ENCODE measurements at regions not wholly inside any gene's neighbourhood (a gene's known extent, or its start where the extent isn't known, plus 50 kb on each side); places are given as distances from the start of the nearest gene placed in this dataset.

DNA sequence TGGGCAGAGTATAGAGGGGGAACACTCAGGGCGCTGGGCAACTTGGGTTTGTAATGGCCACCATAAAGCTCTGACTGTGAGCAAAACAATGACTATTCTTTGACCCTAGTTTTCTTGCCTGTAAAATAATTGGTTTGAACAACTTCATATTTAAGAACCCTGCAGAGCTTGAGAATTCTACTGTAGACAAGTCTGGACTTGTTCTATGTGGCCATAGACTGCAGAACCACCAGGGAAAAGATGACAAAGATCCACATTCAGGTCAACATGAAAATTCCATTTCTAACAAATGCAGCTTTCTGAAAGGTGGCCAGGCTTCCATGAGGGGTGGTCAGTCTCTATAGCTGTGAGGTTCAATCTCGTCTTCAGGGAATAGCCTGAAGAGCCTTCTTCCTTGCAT, 239.4 kb upstream of the LRRN1 start:
- DNase-seq = no peak

DNA sequence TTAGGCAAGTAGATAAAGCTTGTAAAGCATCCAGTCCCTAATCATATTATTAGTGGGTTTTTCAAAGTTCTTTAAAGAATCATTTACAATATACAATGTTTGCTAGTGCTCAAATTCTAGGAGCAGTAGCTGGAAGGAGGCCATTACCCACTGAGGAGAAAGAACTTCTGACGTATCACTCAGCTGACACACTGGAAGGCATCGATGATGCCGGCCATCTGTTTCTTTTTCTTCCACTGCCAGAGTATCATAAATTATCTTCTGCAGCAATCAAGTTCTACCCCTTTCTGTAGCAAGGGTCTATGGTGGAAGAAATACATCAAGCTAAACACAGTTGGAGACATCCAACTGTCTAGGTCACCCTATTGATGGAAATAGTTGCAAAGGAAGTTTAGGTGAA, 243.2 kb upstream of the LRRN1 start:
- no peak for DNase-seq

DNA sequence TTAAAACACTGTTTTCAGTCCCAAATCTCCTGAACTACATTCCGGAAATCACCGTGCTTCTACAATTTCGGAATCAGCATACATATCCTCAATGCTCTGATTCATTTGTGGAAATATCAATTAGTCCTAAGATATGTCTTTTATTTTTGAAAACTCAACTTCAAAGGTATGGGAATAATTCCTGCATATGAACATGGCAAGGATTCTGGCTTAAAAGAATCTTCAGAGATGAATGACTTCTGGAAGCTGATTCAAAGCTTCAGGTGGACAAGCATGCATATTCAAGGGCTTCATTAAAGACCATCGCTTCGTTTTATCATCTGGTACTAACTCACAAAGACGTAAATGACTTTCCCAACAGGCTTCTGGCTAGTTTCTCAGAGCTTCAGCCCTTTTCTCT, 246.0 kb upstream of the LRRN1 start:
- no peak for DNase-seq

DNA sequence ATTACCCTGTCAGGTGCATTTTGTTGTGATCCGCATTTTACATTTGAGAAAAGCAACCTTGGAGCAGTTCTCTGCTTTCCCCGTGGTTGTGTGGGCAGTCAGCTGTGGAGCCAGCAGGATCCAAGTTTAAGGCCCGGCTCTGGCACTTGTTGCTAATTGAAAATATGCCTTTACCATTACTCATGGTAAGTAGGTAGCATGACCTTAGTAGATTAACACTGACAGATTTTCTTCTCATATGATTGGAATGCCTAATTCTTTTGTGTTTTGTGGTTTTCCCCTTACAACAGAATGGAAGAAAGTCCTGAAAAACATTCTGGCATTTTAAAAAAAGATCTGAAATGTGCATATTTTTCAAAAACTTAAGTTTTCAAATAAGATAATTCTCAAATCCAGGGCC, 246.5 kb upstream of the LRRN1 start:
- DNase-seq = no peak

DNA sequence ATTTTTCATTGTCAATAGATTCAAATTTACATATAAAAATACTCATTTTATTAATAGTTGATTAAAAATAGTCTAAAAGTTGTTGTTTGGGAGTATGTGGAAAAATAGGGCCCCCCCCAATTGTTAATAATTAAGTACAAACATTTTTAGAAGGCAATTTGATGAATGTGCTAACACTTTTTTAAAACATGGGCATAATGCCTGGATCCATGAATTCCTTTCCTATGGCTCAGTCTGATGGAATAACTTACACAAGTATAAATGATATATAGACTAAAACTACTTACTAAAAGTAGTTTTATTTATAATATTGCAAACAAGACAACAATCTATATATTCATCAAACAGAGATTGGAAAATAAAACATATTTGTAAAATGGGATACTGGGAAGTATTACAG, 247.2 kb upstream of the LRRN1 start:
- no peak for DNase-seq

GRCh38 chr3:3545360-3545759, 253.9 kb upstream of the LRRN1 start:
- no peak for DNase-seq

DNA sequence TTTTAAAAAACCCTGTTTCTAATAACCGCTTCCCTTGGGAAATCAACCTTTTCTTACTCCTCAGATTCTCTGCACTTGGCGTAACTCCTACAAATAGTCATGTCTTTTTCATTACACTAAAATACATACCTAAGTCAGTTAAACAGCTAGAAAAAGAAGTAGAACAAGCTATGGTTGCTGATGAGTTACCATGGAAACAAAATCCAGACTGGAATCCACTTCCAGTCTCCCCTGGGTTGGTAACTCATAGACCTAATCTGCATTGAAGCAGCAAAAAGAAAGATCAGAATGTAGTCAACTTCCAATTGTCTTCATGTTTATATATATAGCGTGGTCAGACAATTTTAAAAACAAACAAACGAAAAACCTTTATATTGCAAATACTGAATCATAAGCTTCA, 260.8 kb upstream of the LRRN1 start:
- DNase-seq = no peak

DNA sequence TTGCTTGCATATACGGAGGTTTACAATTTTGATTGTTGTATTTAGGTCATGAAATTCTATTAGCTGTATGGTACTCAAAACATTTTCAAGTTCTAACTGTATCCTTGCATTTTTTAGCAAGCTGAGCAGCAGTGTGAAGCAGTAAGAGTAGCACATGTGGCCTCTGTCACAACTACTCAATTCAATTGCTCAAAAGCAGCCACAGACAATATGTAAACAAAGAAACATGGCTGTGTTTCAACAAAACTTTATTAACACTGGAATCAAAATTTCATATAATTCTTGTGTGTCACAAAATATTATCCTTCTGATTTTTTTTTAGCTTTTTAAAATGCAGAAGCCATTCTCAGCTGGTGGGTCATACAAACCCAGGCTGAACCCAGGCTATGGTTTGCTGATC, 266.7 kb upstream of the LRRN1 start:
- no peak for DNase-seq

DNA sequence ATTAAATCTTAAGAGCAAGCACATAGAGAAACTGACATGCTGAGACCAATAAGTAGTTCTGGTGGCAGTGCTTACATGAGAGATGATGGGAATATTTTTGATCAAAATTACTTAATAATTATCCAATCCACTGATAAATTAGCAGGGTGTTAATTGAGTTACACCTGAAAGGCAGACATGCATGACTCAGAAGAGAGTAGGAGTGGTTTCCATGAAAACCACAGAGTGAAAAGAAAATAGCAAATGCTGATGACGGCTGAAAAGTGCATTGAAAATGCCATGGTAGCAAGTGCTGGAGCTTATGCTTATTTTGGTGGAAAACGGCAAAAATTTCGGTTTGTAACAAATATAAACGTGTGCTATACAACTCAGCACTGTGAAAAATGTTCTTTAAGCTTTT, 267.8 kb upstream of the LRRN1 start:
- no peak for DNase-seq

GRCh38 chr3:3519266-3519665, 280.0 kb upstream of the LRRN1 start:
- DNase-seq = no peak

DNA sequence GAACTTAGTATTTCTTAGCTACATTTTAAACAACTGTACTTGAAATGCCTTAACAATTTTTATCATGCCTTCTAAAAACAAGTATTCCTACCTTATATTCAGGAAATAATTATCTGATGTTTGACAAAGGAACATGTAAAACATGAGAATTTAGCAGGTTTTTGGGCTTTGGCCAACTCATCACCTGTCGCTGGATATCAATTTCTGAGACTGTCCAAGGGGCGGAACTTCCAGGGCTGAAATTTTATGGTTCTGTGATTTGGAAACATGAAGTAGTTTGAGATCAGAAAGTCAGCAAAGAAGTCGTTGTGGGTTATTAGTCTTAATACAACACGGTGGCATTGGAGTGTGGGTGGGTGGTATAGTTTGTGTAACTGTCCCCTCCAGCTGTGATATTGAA, 282.2 kb upstream of the LRRN1 start:
- no peak for DNase-seq

- no peak for DNase-seq
These were observed 282.8 kb upstream of the LRRN1 start for GRCh38 chr3:3516384-3516783.

DNA sequence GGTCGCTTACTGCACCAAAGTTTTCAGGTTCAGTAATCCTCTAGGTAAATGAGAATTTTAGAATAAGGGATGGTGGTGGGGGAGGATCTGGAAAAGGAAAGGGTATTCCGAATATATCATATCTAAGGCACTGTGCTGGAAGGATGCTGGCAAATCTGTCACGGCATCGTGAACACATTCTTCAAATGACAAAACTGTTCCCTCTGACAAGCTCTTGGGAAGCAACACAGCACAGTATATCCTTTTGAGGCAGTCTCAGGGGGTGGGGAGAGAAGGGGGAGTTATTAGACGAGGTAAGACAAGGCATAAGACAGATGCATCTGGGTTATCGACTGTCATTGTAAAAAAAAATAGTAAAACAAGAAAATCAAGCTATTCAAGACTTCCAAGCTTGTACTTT, 289.6 kb upstream of the LRRN1 start:
- no peak for DNase-seq

- DNase-seq = no peak
These were observed 294.5 kb upstream of the LRRN1 start for GRCh38 chr3:3504686-3505085.

DNA sequence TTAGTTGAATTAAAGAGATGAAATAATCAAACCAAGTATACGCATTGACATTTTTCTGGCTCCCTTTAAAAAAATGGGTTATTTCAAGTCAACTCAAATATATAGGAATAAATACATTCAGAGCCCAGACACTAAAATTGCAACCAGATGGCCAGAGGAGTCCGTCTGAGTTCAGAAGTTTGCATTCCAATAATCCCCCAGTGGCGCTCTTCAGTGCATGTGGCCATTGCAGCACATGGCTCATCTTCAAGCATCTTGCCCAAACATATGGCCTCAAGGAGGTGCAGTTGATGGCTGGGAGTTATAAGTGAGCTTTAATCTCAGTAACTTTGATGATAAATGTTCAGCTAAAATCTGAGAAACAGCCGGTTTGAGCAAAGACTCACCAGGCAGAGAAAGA, 295.8 kb upstream of the LRRN1 start:
- peak; percentile 34 for DNase-seq

GRCh38 chr3:3499987-3500386, 299.2 kb upstream of the LRRN1 start:
- DNase-seq = no peak

DNA sequence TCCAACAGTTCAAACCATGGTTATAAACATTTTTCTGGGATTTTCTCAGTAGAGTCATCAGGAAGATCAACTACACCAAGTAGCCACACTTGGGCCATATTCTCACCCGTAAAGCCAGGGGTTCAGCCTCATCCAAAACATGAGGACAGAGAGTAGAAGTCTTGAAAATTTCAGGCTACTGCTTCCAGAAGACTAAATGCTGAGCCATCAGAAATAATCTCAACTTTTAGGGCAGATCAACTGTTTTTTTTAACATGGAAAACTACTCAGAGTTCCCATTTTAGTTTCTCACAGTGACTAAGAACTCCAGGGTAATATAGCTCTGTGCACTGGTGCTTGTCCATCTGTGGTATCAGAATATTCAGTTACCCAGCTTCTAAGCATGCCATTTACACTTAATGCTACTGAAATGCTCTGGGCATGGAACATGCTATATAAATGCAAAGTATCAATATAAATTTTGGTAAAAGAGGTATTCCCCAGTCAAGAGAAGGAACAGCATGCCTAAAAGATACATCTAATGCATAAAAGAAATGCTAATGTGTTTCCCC, 300.1 kb upstream of the LRRN1 start:
- DNase-seq = no peak

DNA sequence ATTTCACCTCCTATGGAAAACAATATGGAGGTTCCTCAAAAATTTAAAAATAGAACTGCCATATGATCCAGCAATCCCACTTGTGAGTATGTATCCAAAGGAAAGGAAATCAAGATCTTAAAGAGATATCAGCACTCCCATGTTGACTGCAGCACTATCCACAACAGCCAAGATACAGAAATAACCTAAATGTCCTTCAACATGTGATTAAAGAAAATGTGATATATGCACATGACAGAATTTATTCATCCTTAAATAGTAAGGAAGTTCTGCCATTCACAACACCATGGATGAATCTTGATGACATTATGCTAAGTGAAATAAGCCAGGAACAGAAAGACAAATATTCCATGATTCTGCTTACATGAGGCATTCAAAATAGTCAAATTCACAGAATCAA, 303.6 kb upstream of the LRRN1 start:
- no peak for DNase-seq

- no peak for DNase-seq
These were observed 297.2 kb upstream of the CRBN start for GRCh38 chr3:3476669-3477068.

DNA sequence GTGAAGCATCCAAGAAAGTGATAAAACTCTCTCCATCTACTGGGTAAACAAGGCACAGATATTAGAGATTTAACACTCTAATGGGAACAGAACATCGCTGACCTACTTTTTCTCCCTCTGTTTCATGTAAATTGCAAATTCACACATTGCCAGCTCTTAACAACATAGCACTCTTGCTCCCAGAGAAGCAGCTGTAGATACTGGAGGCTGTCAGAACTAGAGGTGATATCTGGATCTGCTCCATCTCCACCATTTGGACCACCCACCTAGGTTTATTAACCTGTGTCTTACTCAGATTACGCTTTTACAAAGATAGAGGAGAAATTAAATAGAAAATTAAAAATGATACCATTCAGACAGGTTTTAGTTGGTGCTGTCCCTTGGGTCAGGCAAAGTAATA, 289.1 kb upstream of the CRBN start:
- no peak for DNase-seq

DNA sequence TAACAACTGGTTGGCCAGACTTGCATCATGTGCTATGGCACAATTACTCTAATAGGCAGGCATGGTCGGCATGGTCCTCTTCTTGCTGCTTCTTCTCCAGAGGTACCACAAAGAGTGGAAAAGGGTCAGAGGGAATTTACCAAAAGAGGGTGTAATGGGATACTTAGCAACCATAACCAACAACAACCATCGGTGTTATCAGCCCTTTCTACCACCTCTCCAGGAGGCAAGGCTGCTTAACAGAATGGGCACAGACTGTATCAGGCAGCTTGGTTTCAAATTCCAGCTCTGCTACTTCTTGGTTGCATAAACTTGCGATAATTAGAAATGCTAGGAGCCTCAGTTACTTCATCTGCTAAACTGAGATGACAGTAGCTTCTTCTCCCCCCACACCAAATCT, 284.6 kb upstream of the CRBN start:
- DNase-seq = no peak

DNA sequence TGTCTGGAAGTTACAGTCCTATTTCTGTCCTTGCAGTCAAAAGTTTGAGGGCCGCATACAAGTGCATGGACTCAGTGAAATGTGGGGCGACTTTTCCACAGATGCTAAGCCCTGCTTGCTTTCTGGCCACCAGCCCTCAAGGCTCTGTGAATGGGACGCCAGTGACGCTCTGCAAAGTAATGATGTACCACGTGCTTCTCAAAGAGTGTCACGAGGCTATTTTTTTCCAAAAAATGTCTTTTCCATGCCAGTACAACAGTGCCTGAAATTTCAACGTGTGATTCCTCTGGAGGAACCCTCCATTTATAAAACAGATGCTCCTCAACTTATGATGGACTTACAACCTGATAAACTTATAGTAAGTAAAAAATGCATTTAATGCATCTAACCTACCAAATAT, 281.8 kb upstream of the CRBN start:
- DNase-seq = no peak

GRCh38 chr3:3448468-3448867, 269.0 kb upstream of the CRBN start:
- no peak for DNase-seq

DNA sequence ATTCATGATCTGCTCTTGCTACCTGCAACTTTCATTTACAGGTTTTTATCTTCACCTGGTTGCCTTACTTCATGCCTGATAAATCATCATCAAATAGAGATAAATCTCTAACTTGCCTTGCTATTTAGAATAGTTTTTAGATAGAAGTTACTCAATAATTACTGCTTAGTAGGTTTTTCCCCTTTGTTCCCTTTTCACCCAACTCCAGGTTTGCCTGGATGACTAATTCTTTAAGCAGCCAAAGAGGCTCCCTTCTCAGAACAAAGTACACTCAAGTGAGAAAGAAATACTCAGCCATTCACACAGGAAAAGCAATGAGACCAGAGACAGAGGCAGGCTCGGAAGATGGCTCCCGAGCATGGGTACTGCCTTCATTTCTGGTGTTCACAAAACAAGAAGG, 268.1 kb upstream of the CRBN start:
- DNase-seq = no peak

GRCh38 chr3:3446251-3446650, 266.8 kb upstream of the CRBN start:
- DNase-seq = peak; percentile 6

DNA sequence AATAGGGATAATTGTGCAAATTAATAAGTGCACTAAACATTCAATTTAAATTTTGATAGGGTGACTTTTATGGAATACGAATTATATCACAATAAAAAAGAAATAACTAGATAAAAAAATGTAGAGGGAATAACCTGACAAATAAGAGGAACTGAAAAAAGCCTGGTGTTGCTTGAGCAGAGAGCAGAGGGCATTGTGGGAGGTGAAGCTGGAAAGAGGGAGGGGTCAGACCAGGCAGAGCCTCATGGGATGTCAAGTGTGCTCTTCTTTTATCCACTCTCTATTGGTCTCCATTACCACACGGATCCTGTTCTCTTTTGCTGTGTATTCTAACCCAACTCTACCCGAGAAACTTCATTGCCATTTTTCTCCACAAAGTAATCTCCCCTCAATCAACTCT, 264.0 kb upstream of the CRBN start:
- no peak for DNase-seq
